Forelimb muscle (tissue), 1 donor: ENCODE measurements at regions not wholly inside any gene's neighbourhood (a gene's known extent, or its start where the extent isn't known, plus 50 kb on each side); places are given as distances from the start of the nearest gene placed in this dataset.
"Not testable (repeated sequence)": the region's sequence is repeated elsewhere in the genome, so short reads cannot be mapped to it uniquely, and the experiment has no call there.

Source experiments
- DNase-seq: peaks from one replicate; pipeline ENCODE4 v3.0.0-alpha.2; 2013; ENCODE audit warnings: low read depth

DNA sequence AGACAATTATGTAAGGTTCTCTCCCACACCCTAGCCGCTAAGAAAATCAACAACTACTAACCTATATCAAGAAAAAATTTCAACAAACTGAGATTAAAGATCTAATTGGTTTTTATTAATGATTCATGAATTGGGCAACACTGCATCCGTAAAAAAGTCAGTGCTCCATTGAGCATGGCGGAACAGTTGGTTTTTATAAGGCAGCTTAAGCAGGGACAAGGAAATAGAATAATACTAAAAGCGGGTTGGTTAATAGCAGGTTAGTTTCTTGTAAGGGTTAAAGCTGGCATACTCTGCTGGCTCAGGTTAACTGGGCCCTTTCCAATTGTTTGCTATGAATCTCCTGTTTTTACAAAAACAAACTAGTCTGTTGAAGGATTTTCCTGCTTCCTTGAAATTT, 202.3 kb upstream of the RASGEF1B start:
- no peak for DNase-seq

DNA sequence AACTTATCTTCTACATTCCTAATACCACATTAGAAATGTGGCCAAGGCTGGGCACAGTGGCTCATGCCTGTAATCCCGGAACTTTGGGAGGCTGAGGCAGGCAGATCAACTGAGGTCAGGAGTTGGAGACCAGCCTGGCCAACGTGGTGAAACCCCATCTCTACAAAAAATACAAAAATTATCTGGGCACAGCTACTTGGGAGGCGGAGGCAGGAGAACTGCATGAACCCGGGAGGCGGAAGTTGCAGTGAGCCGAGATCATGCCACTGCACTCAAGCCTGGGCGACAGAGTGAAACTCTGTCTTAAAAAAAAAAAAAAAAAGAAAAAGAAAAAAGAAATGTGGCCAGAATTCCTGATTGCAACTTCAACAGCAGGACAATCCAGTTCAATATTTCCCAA, 196.6 kb upstream of the RASGEF1B start:
- not testable (repeated sequence) for DNase-seq

DNA sequence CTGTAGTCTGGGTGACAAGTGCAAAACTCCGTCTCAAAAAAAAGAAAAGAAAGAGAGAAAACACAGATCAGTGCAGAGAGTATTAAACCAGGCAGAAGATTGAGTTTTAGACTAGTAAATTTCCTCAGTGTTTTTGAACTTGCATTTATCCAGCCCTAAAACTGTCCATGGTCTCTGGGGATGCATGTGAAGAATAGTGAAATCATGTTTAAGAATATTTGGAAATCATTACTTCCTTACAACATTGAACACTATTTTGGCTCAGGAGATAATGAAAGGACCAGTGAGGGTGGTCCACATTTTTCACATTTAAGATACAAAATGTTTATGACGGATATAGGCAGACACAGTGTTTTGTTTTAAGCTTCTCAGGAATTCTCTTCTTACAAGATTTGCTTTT, 195.8 kb upstream of the RASGEF1B start:
- DNase-seq, result peak; percentile 46

DNA sequence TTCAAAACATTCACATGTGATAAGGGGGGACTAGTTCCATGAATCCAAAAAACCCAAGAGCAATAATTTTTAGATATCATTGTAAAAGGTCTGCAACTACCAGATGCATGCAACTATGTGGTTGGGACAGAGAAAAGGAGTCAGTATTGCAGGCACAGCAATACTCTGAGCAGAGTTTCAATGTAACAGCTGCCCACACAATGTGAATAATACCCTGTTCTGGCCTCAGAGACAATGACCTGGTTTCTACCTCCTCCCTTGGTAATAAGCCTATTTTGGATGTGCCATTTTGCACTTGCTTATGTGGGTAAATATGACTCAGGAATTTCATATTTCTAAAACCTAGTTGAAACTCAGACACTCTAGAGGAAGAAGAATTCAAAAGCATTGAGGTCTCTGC, 194.8 kb upstream of the RASGEF1B start:
- DNase-seq, result no peak

DNA sequence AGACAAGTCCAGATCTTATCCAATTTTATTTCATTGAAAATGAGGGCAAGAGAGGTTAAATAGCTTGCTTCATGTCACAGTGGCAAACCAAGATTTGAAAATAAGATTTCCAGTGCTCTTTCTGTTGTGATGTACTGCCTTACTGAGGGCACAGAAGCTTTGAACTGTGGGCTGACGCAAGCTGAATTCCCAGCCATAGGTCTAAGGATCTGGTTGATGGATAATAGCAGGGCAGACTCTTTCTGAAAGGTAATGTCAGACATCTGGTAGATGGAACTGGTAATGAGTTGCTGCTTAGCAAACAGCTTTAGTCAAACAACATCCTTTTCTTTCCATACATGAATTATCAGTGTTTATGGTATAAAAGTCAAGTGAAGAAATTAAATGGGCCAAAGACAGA, 193.9 kb upstream of the RASGEF1B start:
- DNase-seq, result no peak

DNA sequence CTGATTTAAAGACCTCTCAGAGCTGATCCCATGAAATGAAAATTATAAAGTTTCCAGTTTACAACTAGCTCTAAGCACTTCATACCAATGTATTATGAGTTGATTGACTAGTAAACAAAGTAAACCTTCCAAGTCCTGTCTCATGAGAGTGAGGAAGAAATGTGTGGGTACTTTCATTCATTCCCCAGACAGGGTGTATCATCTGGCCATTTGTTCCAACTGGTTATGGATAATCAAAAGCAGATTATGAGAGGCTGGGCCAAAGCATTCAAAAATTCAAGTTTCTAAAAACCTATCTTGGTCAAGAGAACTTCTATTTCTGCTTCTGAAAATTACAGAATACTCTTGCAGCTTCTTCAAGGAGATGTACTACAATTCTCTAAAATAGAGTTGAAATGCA, 193.3 kb upstream of the RASGEF1B start:
- DNase-seq, result no peak

DNA sequence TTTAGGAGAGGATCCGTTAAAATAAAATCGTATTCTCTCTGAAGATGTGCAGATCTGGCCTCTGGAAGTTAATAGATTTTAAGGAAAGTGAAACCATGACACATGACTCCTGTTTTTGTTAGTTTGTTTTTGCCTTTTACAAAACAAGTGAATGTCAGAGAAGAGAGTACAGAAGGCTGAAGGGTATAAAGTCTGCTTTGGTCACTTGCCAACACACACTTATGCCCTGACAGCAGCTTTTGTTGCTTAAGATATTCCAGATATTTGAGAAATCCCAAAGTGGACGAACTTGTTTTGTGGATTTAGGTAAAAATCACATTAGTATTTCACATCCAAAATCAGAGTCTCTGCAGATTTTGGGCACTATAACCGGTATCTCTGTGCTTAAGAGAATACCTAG, 192.4 kb upstream of the RASGEF1B start:
- DNase-seq, result no peak

DNA sequence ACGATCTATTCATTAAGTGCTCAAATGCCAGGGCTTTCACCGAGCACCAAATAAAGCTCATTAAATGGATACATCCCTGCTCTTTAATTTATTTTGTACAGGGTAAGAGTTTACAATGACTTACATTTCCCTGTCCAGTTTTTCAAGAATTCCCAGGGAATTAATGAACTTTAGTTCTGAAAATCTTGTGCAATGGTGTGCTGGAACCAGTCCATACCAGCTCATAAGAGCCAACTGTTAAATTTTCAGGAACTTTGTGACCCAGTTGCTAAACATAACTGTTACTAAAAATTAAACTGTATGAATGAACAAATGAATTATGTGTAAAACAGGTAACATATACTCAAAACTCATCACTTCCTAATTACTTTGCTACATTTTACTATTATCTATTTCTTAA, 191.7 kb upstream of the RASGEF1B start:
- no peak for DNase-seq

DNA sequence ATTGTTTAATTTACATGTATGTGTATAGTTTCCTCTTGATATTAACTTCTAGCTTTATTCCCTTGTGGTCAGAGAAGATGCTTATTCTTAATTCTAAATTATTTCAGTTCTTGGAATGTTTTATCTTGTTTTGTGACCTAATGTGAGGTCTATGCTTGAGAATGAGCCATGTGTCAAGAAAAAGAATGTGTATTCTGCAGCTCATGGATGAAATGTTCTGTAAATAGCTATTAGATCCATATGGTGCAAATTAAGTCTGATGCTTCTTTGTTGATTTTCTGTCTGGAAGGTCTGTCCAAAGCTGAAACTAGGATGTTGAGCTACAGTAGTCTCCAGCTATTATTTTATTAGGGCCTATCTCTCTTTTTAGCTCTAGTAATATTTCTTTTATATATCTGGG, 187.3 kb upstream of the RASGEF1B start:
- no peak for DNase-seq

DNA sequence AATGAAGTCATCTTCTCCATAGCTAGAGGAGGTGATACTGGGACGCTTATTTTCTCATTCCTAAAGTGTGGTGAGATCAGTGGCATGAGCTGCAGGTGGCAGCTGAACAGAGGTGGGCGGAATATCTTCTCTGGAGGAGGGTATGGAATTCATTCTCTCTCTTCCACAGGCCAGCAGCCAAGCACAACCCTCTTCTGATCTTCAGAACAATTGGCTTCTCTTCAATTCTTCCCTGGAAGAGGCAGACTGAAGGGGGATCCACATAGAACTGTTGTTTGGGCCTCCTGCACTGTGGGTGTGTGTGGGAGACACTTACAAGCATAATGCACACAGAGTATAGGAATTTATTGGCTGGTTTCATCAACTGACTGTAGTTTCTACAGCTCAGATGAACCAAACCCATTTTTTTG, 180.4 kb upstream of the RASGEF1B start:
- DNase-seq, result no peak

DNA sequence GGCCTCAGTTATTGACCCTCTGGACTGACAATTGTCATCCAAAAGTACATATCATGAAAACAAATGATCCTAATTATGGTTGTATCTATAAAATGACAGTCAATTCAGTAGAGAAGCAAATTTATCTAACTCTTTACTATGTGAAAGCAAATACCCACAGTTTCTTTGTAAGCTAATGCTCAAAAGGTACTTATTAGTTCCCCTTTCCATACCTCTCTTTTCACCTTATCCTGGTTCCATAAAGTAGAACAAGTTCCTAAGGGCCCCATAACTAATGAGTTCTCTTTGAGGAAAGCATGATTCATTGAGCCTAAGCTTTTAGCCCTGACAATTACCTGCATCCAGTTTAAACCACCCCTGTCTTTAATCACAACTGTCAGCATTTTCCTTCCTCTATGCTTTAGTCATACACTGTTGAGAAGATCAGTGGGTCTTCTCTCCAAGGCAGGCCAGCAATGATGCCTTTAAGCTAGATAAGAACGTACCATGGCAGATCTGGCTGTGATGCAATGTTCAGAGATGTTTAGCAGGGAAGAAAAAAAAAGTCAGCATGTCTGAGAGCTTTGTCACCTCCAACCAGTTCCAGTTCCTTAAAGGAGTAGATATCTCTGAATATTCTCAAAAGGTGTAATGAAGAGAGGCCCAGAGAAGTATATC, 179.7 kb upstream of the RASGEF1B start:
- no peak for DNase-seq

DNA sequence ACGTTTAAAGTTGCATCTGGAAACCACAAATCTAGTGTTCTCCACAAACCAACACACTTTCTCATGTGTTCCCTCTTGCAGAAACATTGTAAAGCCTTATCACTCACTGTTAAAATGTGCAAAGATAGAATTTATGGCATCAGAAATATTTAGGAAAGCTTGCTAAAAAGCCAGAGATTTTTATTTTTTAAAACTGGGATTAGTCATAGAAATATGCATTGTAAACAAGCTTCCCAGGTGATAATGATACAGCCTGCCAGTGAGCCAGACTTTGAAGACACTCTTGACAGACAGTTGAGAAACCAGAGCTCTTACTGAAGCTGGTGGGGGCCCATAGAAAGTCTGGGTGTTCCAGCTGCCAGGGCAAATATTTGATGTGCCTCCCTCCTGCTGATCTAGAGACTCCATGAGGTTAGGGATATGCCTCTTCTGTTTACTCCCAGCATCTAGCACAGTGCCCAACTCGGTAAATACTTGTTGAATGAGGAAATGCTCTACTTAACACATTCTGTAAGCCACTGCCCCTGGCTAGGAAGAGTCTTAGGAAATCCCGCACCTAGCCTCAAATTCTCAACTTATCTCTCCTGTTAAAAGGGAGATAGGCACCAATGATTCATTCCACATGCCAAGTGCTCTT, 179.0 kb upstream of the RASGEF1B start:
- DNase-seq, result no peak

DNA sequence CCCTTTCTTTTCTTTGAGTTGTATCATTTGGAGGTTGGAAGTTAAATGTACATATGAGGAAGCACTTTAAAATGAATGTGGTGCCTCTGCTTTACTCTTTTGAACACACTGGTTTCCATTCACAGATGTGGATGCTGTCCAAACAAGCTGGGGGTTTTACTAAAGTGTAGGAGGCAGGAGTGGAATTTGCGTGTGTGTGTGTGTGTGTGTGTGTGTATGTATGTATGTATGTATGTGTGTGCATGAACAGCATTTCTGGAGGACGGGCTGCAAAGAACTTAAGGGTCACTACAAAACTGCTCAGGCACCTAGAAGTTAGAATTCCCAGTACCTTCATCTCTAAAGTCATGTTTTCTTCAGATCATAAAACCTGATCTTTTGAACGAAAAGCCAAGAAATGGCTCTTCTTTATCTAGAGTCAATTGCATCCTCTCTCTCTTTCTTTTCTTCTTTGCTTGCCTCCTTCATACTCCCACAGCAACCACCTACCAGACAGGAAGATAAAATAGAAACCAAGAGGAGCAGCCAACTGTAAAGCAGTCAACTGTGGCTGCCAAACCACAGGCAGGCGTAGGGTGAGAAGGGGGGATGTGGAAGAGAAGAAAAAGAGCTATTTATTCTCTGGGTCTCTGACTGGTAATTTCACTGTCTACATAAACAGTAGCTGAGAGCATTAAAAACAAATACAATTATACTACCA, 177.0 kb upstream of the RASGEF1B start:
- DNase-seq, result no peak

DNA sequence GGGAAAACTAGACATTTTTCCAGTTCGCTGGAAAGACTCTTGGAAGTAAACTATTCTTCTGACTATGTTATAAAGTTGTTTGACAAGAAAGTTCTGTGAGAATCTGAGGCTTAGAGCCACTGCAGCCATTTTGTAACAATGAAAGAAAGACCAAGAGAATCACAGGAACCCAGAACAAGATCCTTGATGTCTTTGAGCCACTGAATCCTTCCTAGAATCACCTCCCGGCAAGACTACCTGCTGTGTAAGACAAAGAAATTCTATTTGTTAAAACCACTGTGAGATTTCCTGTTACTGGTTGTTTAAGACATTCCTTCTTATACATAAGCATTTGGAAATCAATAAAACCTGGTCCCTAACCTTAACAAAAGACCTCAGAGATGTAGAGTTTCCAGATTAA, 175.7 kb upstream of the RASGEF1B start:
- DNase-seq, result no peak

DNA sequence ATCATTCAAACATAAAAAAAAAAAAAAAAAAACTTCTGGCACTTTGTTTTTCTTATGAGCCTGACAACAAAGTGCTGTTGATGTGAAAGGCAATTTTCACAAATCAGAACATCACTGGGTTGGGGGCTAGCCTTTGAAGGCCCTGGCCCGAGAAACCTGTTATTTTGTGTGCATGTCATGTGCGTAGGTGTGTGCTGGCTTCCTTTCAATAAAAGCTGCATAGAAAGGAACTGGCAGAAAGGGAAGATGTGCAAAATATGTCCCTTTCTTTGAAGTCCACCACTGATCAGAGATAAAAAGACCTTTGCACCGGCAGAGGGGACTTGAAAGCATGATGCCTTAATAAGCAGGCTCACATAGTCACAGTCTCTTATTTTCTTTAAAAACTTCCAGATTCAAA, 170.8 kb upstream of the RASGEF1B start:
- no peak for DNase-seq

DNA sequence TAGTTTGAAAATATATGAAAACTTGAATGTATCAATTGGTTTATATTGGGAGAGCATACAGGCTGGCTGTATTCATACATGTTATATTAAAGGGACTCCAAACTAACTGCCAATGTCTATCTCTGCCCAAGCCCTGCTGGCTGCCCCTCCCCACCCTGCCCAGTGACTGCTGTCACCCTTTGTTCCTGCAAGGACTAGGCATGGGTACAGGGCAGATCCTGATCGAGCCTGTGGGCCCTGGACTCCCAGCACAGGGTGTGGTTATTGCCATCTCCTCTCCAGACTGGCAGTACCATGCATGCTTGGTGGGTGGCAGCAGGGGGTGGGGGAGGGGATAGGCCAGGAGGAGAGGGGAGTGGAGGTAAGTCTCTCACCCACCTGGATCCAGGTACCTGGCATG, 167.5 kb upstream of the RASGEF1B start:
- DNase-seq, result no peak

DNA sequence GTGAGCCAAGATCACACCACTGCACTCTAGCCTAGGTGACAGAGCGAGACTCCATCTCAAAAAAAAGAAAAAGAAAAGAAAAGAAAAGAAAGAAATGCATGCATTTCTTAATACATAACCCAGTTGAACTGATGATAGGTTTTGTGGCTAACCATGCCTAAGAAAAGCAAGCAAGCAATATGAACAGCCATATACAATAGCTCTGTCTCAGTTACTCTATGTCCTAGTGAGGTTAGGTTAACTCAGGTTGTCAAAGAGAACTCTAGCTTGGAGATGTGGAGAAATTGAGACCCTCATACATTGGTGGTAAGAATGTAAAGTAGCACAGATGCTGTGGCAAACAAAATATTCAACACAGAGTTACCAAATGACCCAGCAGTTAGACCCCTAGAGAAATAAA, 167.0 kb upstream of the RASGEF1B start:
- no peak for DNase-seq

DNA sequence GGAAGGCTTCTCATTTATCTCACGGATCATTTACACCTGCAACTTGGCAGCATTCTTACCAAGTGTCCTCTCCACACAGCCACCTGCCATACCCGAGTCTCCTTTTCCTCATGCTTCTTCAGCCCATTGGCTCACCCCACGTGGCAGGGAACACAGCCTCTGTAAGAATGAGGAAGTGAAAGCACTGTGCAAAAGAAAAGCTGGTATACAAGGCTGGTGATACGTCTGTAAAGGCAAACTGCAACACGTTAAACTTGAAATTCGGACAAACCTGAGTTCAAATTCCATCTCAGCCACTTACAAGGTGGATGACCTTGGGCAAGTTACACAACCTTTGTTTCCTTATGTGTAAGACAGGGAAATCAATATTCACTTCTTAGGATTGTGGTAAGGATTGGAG, 164.0 kb upstream of the RASGEF1B start:
- DNase-seq, result no peak

DNA sequence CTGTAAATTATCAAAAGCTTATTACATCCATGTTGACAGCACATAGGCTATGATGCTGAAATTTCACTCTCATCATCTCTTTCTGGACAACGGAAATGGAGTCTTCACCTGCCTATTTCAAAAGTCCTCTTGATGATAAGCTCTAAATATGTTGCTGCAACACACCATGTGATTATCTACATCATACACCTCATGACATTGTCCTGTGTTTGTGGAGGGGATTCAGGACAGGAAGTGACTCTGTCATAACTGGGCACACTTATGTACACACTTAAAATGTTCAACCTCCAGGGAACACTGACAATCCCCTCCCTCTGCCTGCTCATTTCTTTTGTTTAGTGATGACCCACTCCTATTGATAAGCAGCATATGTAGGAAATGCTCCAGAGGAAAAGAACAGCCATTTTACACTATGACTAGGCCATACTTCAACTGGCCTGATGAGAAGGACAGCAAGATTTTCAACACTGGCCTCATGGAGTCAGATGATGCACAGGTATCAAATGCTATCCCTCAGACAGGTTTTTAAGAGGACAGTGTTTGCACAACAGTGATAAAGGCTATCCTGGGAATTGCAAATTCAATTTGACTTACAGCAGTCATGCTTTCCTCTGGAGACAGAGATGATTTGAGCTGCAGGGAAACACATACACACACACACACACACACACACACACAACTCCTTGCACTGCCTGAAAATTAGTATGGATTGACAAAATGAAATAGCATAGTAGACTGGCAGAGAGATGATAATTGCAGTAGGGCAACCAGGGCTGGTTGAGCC, 163.3 kb upstream of the RASGEF1B start:
- no peak for DNase-seq

DNA sequence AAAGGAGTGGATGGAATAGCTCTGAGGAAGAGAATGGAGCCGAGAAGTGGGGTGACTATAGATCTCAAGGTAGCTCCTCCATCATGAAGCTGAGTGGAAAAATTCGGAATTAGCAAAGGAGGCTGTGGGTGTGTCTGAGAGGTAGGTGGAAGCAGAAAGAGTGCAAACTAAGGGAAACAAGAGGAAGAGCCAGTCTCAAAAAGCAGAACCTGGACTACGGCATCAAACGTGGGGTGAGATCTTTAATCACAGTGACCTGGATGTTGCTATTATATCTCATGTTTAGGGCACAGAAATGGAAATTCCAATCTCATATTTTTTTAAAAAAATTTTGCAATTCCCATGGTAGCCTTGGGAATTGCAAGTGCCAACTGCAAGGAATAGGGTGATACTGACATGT, 162.5 kb upstream of the RASGEF1B start:
- DNase-seq, result no peak

DNA sequence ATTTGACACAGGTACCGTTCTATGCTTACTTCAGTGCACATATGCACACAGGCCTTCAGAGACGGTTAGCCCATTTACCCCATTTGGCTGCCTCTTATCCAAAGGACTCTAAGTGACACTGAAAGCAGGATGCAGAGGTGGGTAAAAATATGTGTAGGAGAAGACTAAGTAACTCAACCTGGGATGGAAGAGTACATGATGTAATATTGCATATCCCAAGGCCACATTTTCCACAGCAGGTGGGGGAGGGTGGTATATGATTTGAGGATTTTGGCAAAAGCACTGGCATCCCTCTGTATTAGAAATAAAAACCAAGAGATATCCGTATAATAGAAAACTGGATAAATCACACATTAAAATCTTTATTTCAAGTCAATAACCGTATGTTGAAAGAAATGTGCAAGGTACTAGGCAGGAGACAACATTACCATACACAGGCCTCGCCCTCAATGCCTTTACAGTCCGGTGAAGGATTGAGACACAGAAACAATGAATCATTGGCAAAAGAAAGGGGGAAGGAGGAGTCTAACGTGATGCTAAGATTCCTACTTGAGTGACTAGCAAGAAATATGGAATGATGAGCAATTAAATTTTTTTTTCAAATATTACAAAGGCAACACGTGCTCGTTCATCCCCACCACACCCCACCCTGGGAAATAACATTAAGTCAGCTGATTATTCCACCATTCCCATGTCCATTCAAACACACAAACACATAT, 161.0 kb upstream of the RASGEF1B start:
- no peak for DNase-seq

DNA sequence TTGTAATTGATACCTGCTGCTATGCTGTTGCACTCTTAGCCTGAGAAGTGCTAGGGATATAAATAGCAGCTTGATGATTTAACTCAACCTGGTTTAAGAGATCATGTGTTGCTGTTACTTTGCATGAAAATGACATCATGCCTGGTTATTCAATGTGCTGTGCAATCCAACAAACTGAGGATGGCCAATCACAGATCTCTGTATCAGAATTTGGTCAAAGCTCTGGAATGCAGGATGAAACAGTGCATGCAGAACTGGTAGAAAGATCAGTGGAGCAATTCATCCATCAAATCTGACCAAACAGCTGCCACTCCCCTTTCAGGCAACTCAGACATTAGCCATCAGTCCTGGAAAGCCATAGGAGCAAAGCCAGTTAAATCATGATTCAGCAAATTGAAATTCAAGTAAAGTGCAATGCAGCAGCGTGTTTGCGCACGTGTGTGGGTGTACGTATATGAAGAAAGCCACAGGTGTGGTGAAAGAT, 160.3 kb upstream of the RASGEF1B start:
- no peak for DNase-seq
